Pancreas (tissue), 10 donors: ENCODE measurements at regions not wholly inside any gene's neighbourhood (a gene's known extent, or its start where the extent isn't known, plus 50 kb on each side); places are given as distances from the start of the nearest gene placed in this dataset.

Experiments used
- ATAC-seq, 4 donors: fragments of 200-7000 bp; cut with Tn5 transposase; one replicate each; pipeline versions ENCODE4 v1.8.0 to v1.9.1; 2020; ENCODE audit warnings: mild to moderate bottlenecking in 4 of 4, moderate library complexity in 4 of 4
- DNase-seq, 6 donors: peaks; one replicate each; pipeline ENCODE4 v3.0.0-alpha.2; 2020
- FAIRE-seq: peaks from 2 replicates; lab custom pipeline; 2012; peaks lifted over from hg19 to GRCh38; lab: Jason Lieb, UNC
- H3K27ac ChIP-seq, 4 donors: fragments of 200-600 bp; sonication (generic); 1 replicate in 3 of 4; 2 replicates in 1 of 4; pipeline versions ENCODE4 v1.5.0 to v1.8.0; 2020
- H3K27me3 ChIP-seq, 4 donors: fragments of 200-600 bp; one replicate each; pipeline ENCODE4 v1.8.0; 2021
- H3K36me3 ChIP-seq, 3 donors: fragments of 200-600 bp; sonication (generic) in 1 of 3; one replicate each; pipeline versions ENCODE4 v1.5.0 to v1.8.0; 2020 to 2021
- H3K4me1 ChIP-seq, 3 donors: fragments of 200-600 bp; one replicate each; pipeline ENCODE4 v1.8.0; 2021
- H3K4me3 ChIP-seq, 4 donors: fragments of 200-600 bp; sonication (generic) in 2 of 4; one replicate each; pipeline versions ENCODE4 v1.5.0 to v1.8.0; 2020 to 2021
- H3K9me3 ChIP-seq, 4 donors: fragments of 200-600 bp; one replicate each; pipeline ENCODE4 v1.8.0; 2021
- CTCF ChIP-seq, 4 donors: fragments of 200-600 bp; sonication (generic) in 3 of 4; IDR thresholded peaks; one replicate each; pipeline versions ENCODE4 v1.5.0 to v1.8.0; 2021; ENCODE audit warnings: antibody characterized with exemption in 4 of 4
- WGBS, 2 donors: extraction: QIAGEN DNeasy Blood & Tissue Kit; methylation state at CpG; one replicate each; pipeline ENCODE4 v1.1.7; 2013; 5-methylcytosine and 5-hydroxymethylcytosine counted together
- intact Hi-C, 3 donors: fragments of 100-400 bp; cut with DNase I; formaldehyde crosslinking; loops; one replicate each; pipeline versions ENCODE4 v1.11.1 to v1.14.2; 2022
- donor health status: healthy with polysubstance abuse.
- donor health status: DM: no; HTN: no; CAD: no; lungs with moderate emphysema.
- donor health status: DM: no; HTN: no; CAD: no.
- donor health status: control.
- donor health status: control.
- donor health status: Bipolar disorder and iron deficiency.
- donor health status: DM: yes; HTN: yes; CAD: no.
- donor health status: DM: no; HTN: no; CAD: no.
- donor health status: DM: no; HTN: no; CAD: no.
- donor health status: DM: yes; HTN: yes; CAD: no.

GRCh38 chr17:34169496-34169895 lies 85.6 kb upstream of the CCL2 start:
- no peak overlapping the region for H3K27ac ChIP-seq
- no peak for TF ChIP-seq CTCF (IDR thresholded peaks at IDR 0.05)
- FAIRE-seq (no peak), DNase-seq (no peak), ATAC-seq (no peak)
- intact Hi-C loops, result loop anchor here in 1 of 3 donors (5.0 kb wide), 1 partner anchor 392 kb away; no protein-coding TSS in a partner anchor
- H3K4me3 ChIP-seq, result no peak overlapping the region
- no peaks in the 10 kb centered on the region for H3K9me3 ChIP-seq
- H3K36me3 ChIP-seq, result no peaks in the 10 kb centered on the region
- H3K4me1 ChIP-seq, result no peaks in the 10 kb centered on the region
- peaks cover 0 to 8% (median 0%) of the 10 kb centered on the region in 4 donors for H3K27me3 ChIP-seq

GRCh38 chr17:34171245-34171818 lies 83.8 kb upstream of the CCL2 start:
- H3K9me3 ChIP-seq, result no peaks in the 10 kb centered on the region
- H3K27ac ChIP-seq, result no peak overlapping the region
- peak; percentile 43 to 70 (median 60) for DNase-seq
- no peaks in the 10 kb centered on the region for H3K36me3 ChIP-seq
- WGBS, 2 donors, result 49 to 50% methylated on average over 9 of the region's 9 CpGs
- H3K4me1 ChIP-seq, result no peaks in the 10 kb centered on the region
- FAIRE-seq, result no peak
- peaks cover 0 to 4% (median 0%) of the 10 kb centered on the region in 4 donors for H3K27me3 ChIP-seq
- peak; percentile 75 to 98 (median 92) for ATAC-seq
- intact Hi-C loops, result no loop called here
- no peak overlapping the region for H3K4me3 ChIP-seq
- TF ChIP-seq CTCF (IDR thresholded peaks at IDR 0.05), result peak; percentile 69 to 88 (median 82)

GRCh38 chr17:34172390-34172918 lies 82.6 kb upstream of the CCL2 start:
- intact Hi-C loops, result no loop called here
- DNase-seq (no peak), ATAC-seq (no peak), FAIRE-seq (no peak)
- Histone ChIP-seq H3K9me3 (no peaks in the 10 kb centered on the region), H3K27ac (no peak overlapping the region), H3K27me3 (peaks cover 0 to 4% (median 0%) of the 10 kb centered on the region in 4 donors), H3K4me3 (no peak overlapping the region), H3K36me3 (no peaks in the 10 kb centered on the region), H3K4me1 (no peaks in the 10 kb centered on the region)
- no peak for TF ChIP-seq CTCF (IDR thresholded peaks at IDR 0.05)

GRCh38 chr17:34173241-34173640 lies 81.8 kb upstream of the CCL2 start:
- H3K36me3 ChIP-seq, result no peaks in the 10 kb centered on the region
- H3K27ac ChIP-seq, result no peak overlapping the region
- ATAC-seq, result no peak
- WGBS, 2 donors, result 62% methylated on average over 4 of the region's 4 CpGs
- DNase-seq, result no peak
- no peak for FAIRE-seq
- no peaks in the 10 kb centered on the region for H3K4me1 ChIP-seq
- peaks cover 0 to 4% (median 0%) of the 10 kb centered on the region in 4 donors for H3K27me3 ChIP-seq
- no peaks in the 10 kb centered on the region for H3K9me3 ChIP-seq
- TF ChIP-seq CTCF (IDR thresholded peaks at IDR 0.05), result no peak
- no peak overlapping the region for H3K4me3 ChIP-seq
- intact Hi-C loops, result no loop called here

GRCh38 chr17:34174496-34174895 lies 80.6 kb upstream of the CCL2 start:
- no peaks in the 10 kb centered on the region for H3K9me3 ChIP-seq
- FAIRE-seq (no peak), ATAC-seq (no peak), DNase-seq (no peak)
- no peaks in the 10 kb centered on the region for H3K4me1 ChIP-seq
- 38 to 60% methylated on average over 1 of the region's 1 CpG for WGBS, 2 donors
- H3K36me3 ChIP-seq, result no peaks in the 10 kb centered on the region
- H3K27ac ChIP-seq, result no peak overlapping the region
- intact Hi-C loops, result no loop called here
- H3K27me3 ChIP-seq, result peaks cover 0 to 13% (median 0%) of the 10 kb centered on the region in 4 donors
- no peak overlapping the region for H3K4me3 ChIP-seq
- no peak for TF ChIP-seq CTCF (IDR thresholded peaks at IDR 0.05)
